Stimulated activated CD4-positive, alpha-beta T cell treated with anti-CD3 and anti-CD28 coated beads, Interleukin-4, amount 100 ng/mL, for 4 hours (primary cell): ENCODE measurements at regions not wholly inside any gene's neighbourhood (a gene's known extent, or its start where the extent isn't known, plus 50 kb on each side); places are given as distances from the start of the nearest gene placed in this dataset.

Experiments used
- DNase-seq, 2 experiments: peaks; one replicate each; pipeline ENCODE4 v3.0.0-alpha.2; 2020

- DNase-seq, result no peak
Measured at GRCh38 chr17:6941989-6942388, 53.9 kb upstream of the ALOX12 start.

GRCh38 chr17:6943406-6943805 is 52.4 kb upstream of the ALOX12 start:
- DNase-seq, result no peak
